ENCODE measurements at regions not wholly inside any gene's neighbourhood (a gene's known extent, or its start where the extent isn't known, plus 50 kb on each side); places are given as distances from the start of the nearest gene placed in this dataset.
A peak's percentile ranks its signal among the peaks of the same experiment; 100 is the strongest.
"Not testable (repeated sequence)": the region's sequence is repeated elsewhere in the genome, so short reads cannot be mapped to it uniquely, and the experiment has no call there.

DNA sequence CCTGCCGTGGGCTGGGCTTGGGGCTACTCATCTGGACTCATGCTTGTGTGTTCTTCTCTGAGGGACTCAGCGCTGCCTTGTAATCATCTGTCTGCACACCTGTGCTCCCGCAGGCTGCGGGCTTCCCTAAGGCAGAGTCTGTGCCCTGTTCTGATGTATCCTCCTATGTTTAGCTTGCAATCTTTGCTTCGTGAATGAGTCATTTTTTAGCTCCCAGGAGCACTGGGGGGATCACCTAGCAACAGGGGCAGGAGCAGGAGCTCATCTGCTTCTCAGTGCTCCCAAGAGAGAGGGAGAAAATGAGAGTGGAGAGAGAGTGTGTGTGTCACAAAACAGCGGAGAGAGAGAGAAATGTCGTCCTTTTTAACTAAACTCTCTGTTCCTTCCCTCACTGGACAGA, 202.4 kb upstream of the ZNF618 start:
- Mint-ChIP-seq H3K27ac (no peak overlapping the region), H3K4me3 (no peak overlapping the region), H3K9me3 (ENCODE audit: low read depth) (no peaks in the 10 kb centered on the region), H3K36me3 (no peaks in the 10 kb centered on the region), H3K4me1 (peaks cover 9% of the 10 kb centered on the region), H3K27me3 (peaks cover 39% of the 10 kb centered on the region)
- ATAC-seq (no peak), DNase-seq (no peak)
- CTCF ChIA-PET = no interaction called here

DNA sequence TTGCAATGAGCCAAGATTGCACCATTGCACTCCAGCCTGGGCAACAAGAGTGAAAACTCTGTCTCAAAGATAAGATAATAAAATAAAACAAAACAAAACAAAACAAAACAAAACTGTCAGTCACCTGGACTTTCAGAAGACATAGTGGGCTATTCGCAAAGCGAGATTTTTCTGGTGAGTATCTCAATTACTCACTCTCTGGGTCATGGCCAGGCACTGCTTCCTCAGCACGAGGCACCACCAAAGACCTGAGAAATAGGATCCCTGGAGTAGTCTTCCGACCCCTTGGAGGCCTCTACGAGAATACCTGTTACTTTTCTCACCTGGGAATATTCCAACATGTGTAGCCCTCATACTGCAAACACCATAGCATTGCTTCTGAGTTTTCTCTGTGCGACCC, 201.7 kb upstream of the ZNF618 start:
- Mint-ChIP-seq H3K36me3 (no peaks in the 10 kb centered on the region), H3K4me1 (peaks cover 6% of the 10 kb centered on the region), H3K9me3 (ENCODE audit: low read depth) (no peaks in the 10 kb centered on the region), H3K27ac (no peak overlapping the region), H3K27me3 (peaks cover 41% of the 10 kb centered on the region), H3K4me3 (no peak overlapping the region)
- DNase-seq (no peak), ATAC-seq (no peak)
- CTCF ChIA-PET = no interaction called here

DNA sequence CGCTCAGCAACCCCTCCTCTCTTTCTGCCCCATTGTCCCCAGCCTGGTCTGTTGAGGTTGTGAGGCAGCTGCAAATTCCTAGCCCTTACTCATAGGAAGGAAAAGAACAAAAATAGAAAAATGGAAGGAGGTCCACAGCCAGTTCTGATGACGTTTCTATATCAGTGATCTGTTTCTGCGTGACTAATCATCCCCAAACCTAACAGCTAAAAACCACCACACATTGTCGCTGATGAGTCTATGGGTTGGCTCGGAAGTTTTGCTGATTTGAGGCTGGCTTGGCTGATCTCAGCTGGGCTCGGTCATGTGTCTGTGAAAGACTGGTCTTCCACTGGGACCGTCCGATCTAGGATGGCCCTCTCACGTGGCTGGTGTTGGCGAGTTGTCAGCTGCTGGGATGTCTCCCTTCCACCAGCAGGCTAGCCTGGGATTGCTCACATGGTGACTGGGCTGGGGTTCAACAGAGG, 200.6 kb upstream of the ZNF618 start:
- H3K27me3 Mint-ChIP-seq = peaks cover 47% of the 10 kb centered on the region
- H3K27ac Mint-ChIP-seq = no peak overlapping the region
- DNase-seq (no peak), ATAC-seq (no peak)
- CTCF ChIA-PET = interaction anchor here (1.2 kb wide), 1 partner anchor 86 kb away, joined by 3 read pairs; no protein-coding TSS in a partner anchor
- no peak overlapping the region for H3K4me3 Mint-ChIP-seq
- H3K4me1 Mint-ChIP-seq = no peaks in the 10 kb centered on the region
- H3K36me3 Mint-ChIP-seq = no peaks in the 10 kb centered on the region
- no peaks in the 10 kb centered on the region for H3K9me3 Mint-ChIP-seq (ENCODE audit: low read depth)

DNA sequence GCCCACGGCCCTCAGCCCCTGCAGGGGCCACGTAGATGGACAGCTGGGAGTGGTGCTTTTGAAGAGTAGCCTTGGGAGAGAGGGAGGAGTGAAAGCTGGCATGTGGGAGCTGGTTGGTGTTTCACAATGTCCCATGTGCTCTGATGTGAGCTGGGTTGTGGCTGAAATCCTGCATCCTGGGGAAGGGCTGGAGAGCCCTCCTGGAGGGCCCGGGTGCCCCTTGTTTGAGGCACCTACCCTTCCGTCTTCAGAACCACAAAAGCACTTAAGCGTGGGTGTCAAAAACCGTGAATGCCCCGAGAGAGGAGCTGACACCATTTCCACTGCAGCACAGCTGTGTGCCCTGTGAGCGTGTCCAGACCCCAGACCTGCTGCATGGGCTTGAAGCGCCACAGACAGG, 199.1 kb upstream of the ZNF618 start:
- no peaks in the 10 kb centered on the region for H3K9me3 Mint-ChIP-seq (ENCODE audit: low read depth)
- H3K27me3 Mint-ChIP-seq = peaks cover 58% of the 10 kb centered on the region
- no peak for ATAC-seq
- H3K36me3 Mint-ChIP-seq = no peaks in the 10 kb centered on the region
- H3K4me3 Mint-ChIP-seq = no peak overlapping the region
- DNase-seq = no peak
- no peaks in the 10 kb centered on the region for H3K4me1 Mint-ChIP-seq
- CTCF ChIA-PET = interaction anchor here (1.5 kb wide), 1 partner anchor 19 kb away, joined by 3 read pairs; no protein-coding TSS in a partner anchor
- no peak overlapping the region for H3K27ac Mint-ChIP-seq

DNA sequence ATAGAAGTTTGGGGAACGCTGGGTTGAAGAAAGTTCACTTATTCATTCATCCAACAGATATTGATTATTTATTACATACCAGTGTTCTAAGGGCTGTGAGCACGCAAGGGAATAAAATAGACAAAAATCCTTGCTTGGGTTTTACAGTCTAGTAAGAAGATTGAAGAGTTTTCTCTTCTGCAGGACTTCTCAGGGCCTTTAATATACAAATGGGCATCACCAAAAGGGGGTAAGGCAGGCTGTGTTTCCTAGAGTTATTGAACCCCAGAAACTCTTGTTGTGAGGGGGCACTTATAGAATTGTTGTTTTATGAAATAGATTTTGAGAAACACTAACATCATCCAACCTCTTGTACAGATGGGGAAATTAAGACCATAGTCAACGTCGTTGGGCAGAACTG, 198.5 kb upstream of the ZNF618 start:
- no peak overlapping the region for H3K4me3 Mint-ChIP-seq
- DNase-seq (no peak), ATAC-seq (no peak)
- H3K4me1 Mint-ChIP-seq = no peaks in the 10 kb centered on the region
- no peaks in the 10 kb centered on the region for H3K36me3 Mint-ChIP-seq
- no peak overlapping the region for H3K27ac Mint-ChIP-seq
- H3K9me3 Mint-ChIP-seq (ENCODE audit: low read depth) = no peaks in the 10 kb centered on the region
- H3K27me3 Mint-ChIP-seq = peaks cover 62% of the 10 kb centered on the region
- CTCF ChIA-PET = interaction anchor here (1.5 kb wide), 1 partner anchor 19 kb away, joined by 3 read pairs; no protein-coding TSS in a partner anchor

DNA sequence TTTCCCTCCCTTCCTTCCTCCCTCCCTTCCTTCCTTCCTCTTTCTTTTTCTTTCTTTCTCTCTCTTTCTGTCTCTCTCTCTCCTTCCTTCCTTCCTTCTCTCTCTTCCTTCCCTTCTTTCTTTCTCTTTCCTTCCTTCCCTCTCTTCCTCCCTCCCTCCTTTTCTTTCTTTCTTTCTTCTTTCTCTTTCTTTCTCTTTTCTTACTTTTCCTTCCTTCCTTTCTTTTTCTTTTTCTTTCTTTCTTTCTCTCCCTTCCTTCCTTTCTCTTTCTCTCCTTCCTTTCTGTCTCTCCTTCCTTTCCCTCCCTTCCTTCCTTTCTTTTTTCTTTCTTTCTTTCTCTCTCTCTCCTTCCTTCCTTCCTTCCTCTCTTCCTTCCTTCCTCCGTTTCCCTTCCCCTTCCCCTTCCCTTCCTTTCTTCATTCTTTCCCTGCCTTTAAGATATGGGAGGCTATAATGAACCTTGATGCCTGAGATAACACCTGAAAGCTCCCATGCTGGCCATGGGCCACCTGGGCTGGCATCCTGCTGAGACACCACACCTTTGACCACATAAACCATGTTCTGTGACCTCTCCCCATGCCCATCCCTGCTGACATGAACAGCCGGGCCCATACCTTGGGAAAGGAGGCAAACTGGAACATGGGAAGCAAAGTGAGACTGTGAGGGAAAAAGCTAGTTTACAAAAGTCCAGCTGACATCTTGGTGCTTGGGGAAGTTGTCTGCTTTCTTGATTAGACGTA, 197.8 kb upstream of the ZNF618 start:
- ATAC-seq (no peak), DNase-seq (no peak)
- no peaks in the 10 kb centered on the region for H3K36me3 Mint-ChIP-seq
- no peak overlapping the region for H3K27ac Mint-ChIP-seq
- no peaks in the 10 kb centered on the region for H3K9me3 Mint-ChIP-seq (ENCODE audit: low read depth)
- CTCF ChIA-PET = no interaction called here
- H3K4me3 Mint-ChIP-seq = no peak overlapping the region
- H3K27me3 Mint-ChIP-seq = peaks cover 64% of the 10 kb centered on the region
- no peaks in the 10 kb centered on the region for H3K4me1 Mint-ChIP-seq

DNA sequence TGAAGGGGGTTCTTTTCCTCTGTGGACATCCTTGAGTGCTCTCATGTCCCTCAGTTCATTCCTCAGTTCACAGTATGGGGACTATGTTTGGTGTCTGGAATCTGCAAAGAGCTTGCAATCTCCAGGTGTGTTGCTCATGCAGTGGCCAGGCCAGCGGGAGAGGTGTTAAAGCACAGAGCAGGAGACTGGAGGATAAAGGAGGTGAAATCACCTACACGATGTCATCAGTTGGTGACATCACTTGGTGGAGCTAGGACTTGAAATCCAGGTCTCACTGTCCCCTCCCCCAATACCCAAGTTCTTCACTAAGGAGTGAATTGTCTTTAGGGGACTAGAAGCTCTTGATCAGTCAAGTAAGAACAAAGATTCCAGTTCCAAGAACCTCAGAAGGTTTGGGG, 197.3 kb upstream of the ZNF618 start:
- peaks cover 63% of the 10 kb centered on the region for H3K27me3 Mint-ChIP-seq
- H3K36me3 Mint-ChIP-seq = no peaks in the 10 kb centered on the region
- CTCF ChIA-PET = no interaction called here
- DNase-seq = no peak
- no peak overlapping the region for H3K27ac Mint-ChIP-seq
- no peaks in the 10 kb centered on the region for H3K9me3 Mint-ChIP-seq (ENCODE audit: low read depth)
- H3K4me1 Mint-ChIP-seq = no peaks in the 10 kb centered on the region
- H3K4me3 Mint-ChIP-seq = no peak overlapping the region
- no peak for ATAC-seq

DNA sequence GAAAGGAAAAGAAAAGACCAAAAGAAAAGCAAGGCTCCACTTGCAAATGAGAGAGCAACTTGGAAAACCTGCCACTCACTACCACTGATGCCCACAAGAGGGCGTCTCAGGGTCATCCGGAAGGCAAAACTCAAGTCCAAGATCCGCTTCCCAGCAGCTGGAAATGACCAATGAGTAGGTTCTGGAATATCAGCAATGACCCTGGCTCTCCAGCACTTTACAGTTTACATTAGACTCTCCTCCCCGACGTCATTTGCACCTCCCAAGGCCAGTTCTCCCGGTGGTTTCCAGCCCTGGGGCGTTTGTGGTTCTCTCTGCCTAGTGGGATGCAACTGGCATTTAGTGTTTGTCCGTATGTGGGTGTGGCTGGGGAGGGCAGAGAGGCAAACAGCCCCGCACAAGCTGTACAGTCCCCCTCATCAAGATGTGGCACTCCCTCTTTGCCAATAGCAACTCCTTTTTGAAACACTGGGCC, 193.8 kb upstream of the ZNF618 start:
- Mint-ChIP-seq H3K9me3 (ENCODE audit: low read depth) (no peaks in the 10 kb centered on the region), H3K4me3 (no peak overlapping the region), H3K27ac (no peak overlapping the region), H3K27me3 (peaks cover 65% of the 10 kb centered on the region), H3K36me3 (no peaks in the 10 kb centered on the region), H3K4me1 (peaks cover 2% of the 10 kb centered on the region)
- peak; percentile 55 for DNase-seq
- CTCF ChIA-PET = interaction anchor here (1.0 to 1.7 kb wide), 5 partner anchors 9 to 236 kb away, joined by 3 to 5 read pairs (median 3); no protein-coding TSS in a partner anchor
- ATAC-seq = no peak

DNA sequence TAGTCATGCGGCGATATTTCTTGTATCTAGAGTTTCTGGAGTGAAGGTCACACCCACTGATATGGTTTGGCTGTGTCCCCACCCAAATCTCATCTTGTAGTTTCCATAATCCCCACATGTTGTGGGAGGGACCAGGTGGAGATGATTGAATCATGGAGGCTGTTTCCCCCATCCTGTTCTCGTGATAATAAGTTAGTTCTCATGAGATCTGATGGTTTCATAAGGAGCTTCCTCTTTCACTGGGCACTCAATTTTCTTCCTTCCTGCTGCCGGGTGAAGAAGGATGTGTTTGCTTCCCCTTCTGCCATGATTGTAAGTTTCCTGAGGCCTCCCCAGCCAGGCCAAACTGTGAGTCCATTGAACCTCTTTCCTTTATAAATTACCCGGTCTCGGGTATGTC, 190.5 kb upstream of the ZNF618 start:
- H3K27me3 Mint-ChIP-seq = peaks cover 71% of the 10 kb centered on the region
- H3K4me1 Mint-ChIP-seq; H3K9me3 Mint-ChIP-seq (ENCODE audit: low read depth); DNase-seq; ATAC-seq; H3K27ac Mint-ChIP-seq; H3K4me3 Mint-ChIP-seq; CTCF ChIA-PET; H3K36me3 Mint-ChIP-seq: not testable (repeated sequence)

DNA sequence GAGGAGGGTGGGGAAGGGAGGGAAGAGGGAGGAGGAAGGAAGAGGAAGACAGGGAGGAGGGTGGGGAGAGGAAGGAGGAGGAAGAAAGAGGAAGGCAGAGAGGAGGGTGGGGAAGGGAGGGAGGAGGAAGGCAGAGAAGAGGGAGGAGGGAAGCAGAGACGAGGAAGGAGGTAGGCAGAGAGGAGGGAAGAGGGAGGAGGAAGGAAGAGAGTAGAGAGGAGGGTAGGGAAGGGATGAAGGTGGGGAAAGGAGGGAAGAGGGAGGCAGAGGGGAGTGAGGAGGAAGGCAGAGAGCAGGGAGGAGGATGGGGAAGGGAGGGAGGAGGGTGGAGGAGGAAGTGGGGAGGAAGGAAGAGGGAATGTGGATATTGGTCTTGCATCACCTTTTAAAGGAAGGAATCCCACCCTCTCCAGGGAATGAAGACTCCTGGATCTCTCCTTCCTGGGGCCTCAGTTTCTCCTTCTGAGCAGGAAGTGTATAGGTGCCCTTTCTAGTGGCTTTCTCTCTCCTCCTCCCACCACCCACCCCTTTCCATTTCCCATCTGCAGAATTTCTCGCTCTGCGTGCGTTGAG, 188.9 kb upstream of the ZNF618 start:
- Mint-ChIP-seq H3K9me3 (ENCODE audit: low read depth) (no peaks in the 10 kb centered on the region), H3K4me3 (no peak overlapping the region), H3K36me3 (no peaks in the 10 kb centered on the region), H3K4me1 (peaks cover 2% of the 10 kb centered on the region), H3K27ac (no peak overlapping the region), H3K27me3 (peaks cover 69% of the 10 kb centered on the region)
- CTCF ChIA-PET = no interaction called here
- DNase-seq (no peak), ATAC-seq (no peak)

DNA sequence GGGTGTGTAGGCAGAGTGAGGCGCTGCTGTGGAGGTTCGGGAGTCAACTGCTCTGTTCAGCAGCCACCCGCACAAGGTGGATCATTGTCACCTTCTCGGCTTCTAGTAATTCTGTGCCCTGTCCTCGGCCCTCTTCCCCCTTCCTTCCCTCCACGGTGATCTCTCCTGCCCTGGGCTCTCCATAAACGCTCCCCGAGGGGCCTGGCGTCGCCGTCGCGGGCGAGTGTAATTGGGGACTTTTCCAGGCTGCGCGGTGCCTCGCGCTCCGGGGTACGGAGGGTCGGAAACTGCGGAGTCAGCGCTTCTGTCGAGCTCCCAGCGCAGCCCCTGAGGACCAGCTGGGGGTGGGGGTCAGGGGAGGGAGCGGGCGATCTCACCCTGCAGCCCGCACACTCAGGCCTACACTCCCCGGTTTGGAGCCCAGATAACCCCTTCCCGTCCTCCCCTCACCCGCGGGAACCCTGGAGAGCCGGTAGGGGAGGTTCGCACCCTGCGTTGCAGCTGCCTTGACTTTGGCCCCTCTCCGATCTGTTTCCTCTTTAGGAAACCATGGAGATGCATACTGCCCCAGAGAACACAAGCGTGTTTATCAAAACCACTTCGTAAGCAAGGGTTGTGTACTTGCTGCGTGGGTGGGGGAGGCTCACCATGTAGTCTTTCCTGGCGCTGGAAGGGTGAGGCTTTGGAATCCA, 188.3 kb upstream of the ZNF618 start:
- no peaks in the 10 kb centered on the region for H3K9me3 Mint-ChIP-seq (ENCODE audit: low read depth)
- peaks cover 2% of the 10 kb centered on the region for H3K4me1 Mint-ChIP-seq
- DNase-seq = no peak
- CTCF ChIA-PET = no interaction called here
- H3K27ac Mint-ChIP-seq = no peak overlapping the region
- peaks cover 65% of the 10 kb centered on the region for H3K27me3 Mint-ChIP-seq
- no peaks in the 10 kb centered on the region for H3K36me3 Mint-ChIP-seq
- no peak for ATAC-seq
- H3K4me3 Mint-ChIP-seq = no peak overlapping the region

DNA sequence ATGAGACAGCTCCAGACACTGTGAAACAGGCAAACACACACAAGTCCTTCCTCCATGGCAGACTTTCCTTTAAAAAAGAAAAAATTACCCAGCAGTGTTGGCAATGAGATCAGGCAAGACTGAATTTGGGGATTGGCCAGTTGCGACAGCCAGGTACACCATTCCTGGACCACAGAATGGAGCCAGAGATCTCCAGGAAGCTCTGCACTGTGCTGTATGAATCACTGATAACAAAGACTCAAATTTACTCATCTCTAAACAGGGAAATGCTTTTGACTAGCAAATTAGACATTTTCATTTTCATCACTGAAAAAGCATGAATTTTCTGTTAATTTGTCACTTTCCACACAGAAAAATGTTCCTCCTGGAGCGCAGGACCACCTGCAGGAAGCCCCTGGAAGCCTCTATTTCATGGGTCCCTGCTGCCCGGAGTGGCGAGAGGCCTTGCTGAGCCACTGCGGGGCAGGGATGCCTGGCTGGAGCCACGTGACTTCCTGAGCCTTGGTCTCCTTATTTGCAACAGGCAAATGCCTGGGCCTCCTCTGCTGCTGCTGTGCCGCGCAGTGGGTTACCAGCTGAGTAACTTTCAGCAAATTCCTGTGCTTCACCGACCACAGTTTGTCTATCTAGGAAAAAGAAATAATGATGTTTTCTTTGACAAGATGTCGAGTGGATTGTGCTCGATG, 185.9 kb upstream of the ZNF618 start:
- Mint-ChIP-seq H3K27me3 (peaks cover 65% of the 10 kb centered on the region), H3K4me3 (no peak overlapping the region), H3K4me1 (peaks cover 5% of the 10 kb centered on the region), H3K36me3 (no peaks in the 10 kb centered on the region), H3K27ac (no peak overlapping the region), H3K9me3 (ENCODE audit: low read depth) (no peaks in the 10 kb centered on the region)
- ATAC-seq (no peak), DNase-seq (no peak)
- CTCF ChIA-PET = interaction anchor here (0.5 kb wide), 1 partner anchor 544 kb away, joined by 3 read pairs; no protein-coding TSS in a partner anchor

DNA sequence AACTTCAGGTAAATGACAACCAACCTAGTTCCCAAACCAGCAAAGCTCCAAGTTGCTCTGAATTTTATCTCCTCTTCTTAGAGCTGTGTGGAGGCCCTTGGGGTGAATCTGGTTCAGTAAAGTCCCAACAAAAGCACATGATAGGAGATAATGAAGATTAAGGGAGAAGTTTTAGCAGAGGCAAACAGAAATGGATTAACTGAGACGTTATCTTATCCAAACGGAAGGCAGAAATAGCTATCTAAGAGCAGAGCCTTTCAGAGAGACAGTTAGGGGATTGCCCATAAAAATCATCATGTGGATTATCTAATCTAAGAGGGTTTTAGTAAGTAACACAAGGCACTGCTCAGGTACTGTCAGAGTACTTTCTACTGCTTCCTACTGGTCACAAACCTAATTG, 183.9 kb upstream of the ZNF618 start:
- Mint-ChIP-seq H3K4me1 (peaks cover 14% of the 10 kb centered on the region), H3K4me3 (no peak overlapping the region), H3K9me3 (ENCODE audit: low read depth) (no peaks in the 10 kb centered on the region), H3K36me3 (no peaks in the 10 kb centered on the region), H3K27me3 (peaks cover 50% of the 10 kb centered on the region), H3K27ac (no peak overlapping the region)
- no peak for DNase-seq
- CTCF ChIA-PET = interaction anchor here (0.9 kb wide), 1 partner anchor 38 kb away, joined by 3 read pairs; no protein-coding TSS in a partner anchor
- ATAC-seq = no peak
